ENCODE measurements at regions not wholly inside any gene's neighbourhood (a gene's known extent, or its start where the extent isn't known, plus 50 kb on each side); places are given as distances from the start of the nearest gene placed in this dataset.

DNA sequence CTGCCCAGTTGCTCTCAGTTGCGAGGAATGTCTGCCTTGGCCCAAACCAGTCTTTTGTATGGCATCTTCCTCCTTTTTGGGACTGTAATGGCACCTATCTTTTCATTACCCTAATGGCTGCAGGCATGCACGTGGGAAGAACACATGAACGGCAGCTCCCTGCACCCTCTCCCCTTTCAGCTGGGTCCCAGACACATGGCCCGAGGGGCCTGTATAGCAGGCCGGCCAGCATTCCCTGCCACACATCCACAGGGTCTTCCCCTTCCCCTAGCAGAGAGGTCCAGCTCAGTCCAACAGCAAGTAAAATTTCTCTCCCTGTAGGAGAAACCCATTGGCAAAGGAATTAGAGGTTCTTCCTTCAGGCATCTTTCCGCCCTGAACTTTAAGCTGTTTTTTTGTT, 829.1 kb upstream of the AGA start:
- ATAC-seq (no peak), FAIRE-seq (no peak), DNase-seq (ENCODE audit: low read depth, low spot score) (no peak)
- Histone ChIP-seq H3K4me2 (ENCODE audit: control insufficient read depth, insufficient read depth) (no peak overlapping the region), H3K36me3 (ENCODE audit: control insufficient read depth in 2 of 2, insufficient read depth in 2 of 2, low read length in 1 of 2) (no peaks in the 10 kb centered on the region), H4K20me1 (ENCODE audit: control insufficient read depth, insufficient read depth) (no peaks in the 10 kb centered on the region), H3K27ac (ENCODE audit: control insufficient read depth, insufficient read depth) (no peak overlapping the region), H3K79me2 (ENCODE audit: control insufficient read depth, insufficient read depth, low read length) (no peaks in the 10 kb centered on the region), H2AFZ (ENCODE audit: control insufficient read depth, low read depth, low read length) (no peak overlapping the region), H3K9ac (ENCODE audit: control insufficient read depth, insufficient read depth, low read length) (no peak overlapping the region), H3K4me3 (no peak overlapping the region), H3K4me1 (ENCODE audit: control insufficient read depth, insufficient read depth, low read length) (no peaks in the 10 kb centered on the region), H3K9me3 (replicated peaks; ENCODE audit: control insufficient read depth, insufficient read depth, low read length) (no peaks in the 10 kb centered on the region), H3K27me3 (replicated peaks in 1 of 2; ENCODE audit: control insufficient read depth in 2 of 2, insufficient read depth in 2 of 2, low read length in 1 of 2) (no peaks in the 10 kb centered on the region)
- TF ChIP-seq CHD2 (IDR thresholded peaks at IDR 0.05; ENCODE audit: borderline replicate concordance, low read depth, low read length) (no peak), CREM (IDR thresholded peaks at IDR 0.05; ENCODE audit: low read depth) (no peak), SMC3 (IDR thresholded peaks at IDR 0.05; ENCODE audit: borderline replicate concordance, low read length) (no peak), POLR2A (IDR thresholded peaks at IDR 0.05; ENCODE audit: low read depth, low read length) (no peak), ZNF274 (IDR thresholded peaks at IDR 0.05; ENCODE audit: insufficient read depth, insufficient read length) (no peak)
- CTCF ChIA-PET: interaction anchor here (1.6 kb wide), 1 partner anchor 604 kb away, joined by 3 read pairs; no protein-coding TSS in a partner anchor
- 32% methylated on average over 6 of the region's 6 CpGs for WGBS (ENCODE audit: insufficient coverage, insufficient replicate concordance, low lambda C conversion rate, missing lambda C conversion rate)
- in situ Hi-C loops (cut with MboI): no loop called here
- intact Hi-C loops (cut with micrococcal nuclease; ENCODE audit: unreplicated experiment): loop anchor here (10.0 kb wide), 1 partner anchor 607 kb away; no protein-coding TSS in a partner anchor
- SMC1A ChIA-PET (ENCODE audit: uncharacterized antibody, unreplicated experiment): interaction anchor here (0.7 to 1.0 kb wide), 2 partner anchors 13 to 512 kb away, joined by 3 read pairs; no protein-coding TSS in a partner anchor
- POLR2A ChIA-PET: no interaction called here
- no TSS peak for BruUV-seq (replicated peaks)
- RAD21 ChIA-PET (ENCODE audit: unreplicated experiment): no interaction called here

DNA sequence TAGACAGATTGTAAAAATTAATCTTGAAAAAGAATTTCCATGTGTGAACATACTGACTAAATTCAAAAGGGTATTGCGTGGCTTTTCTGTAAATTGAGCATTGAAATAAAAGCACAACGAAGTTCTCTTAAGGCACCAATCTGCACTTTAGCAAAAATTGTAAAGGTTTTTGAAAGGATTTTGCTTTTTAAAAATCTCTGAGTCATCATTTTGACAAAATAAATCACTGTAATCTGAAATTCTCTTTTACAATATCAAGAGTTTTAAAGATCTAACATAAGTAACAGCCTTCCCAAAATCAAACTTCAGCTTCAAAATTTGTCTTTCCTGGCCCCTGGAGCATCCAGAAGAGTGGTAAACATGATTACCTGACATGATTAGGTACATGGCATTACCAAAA, 830.9 kb upstream of the AGA start:
- intact Hi-C loops (cut with micrococcal nuclease; ENCODE audit: unreplicated experiment): loop anchor here (10.0 kb wide), 1 partner anchor 608 kb away; no protein-coding TSS in a partner anchor

More for the DNA sequence above, 830.9 kb upstream of the AGA start:
- H2AFZ ChIP-seq (ENCODE audit: control insufficient read depth, low read depth, low read length): no peak overlapping the region
- H3K79me2 ChIP-seq (ENCODE audit: control insufficient read depth, insufficient read depth, low read length): no peaks in the 10 kb centered on the region
- H3K9me3 ChIP-seq (replicated peaks; ENCODE audit: control insufficient read depth, insufficient read depth, low read length): no peaks in the 10 kb centered on the region
- RAD21 ChIA-PET (ENCODE audit: unreplicated experiment): no interaction called here
- H3K36me3 ChIP-seq (ENCODE audit: control insufficient read depth in 2 of 2, insufficient read depth in 2 of 2, low read length in 1 of 2): no peaks in the 10 kb centered on the region
- H4K20me1 ChIP-seq (ENCODE audit: control insufficient read depth, insufficient read depth): no peaks in the 10 kb centered on the region
- H3K27ac ChIP-seq (ENCODE audit: control insufficient read depth, insufficient read depth): no peak overlapping the region
- CTCF ChIA-PET: no interaction called here
- H3K4me1 ChIP-seq (ENCODE audit: control insufficient read depth, insufficient read depth, low read length): no peaks in the 10 kb centered on the region
- SMC1A ChIA-PET (ENCODE audit: uncharacterized antibody, unreplicated experiment): no interaction called here
- no peak overlapping the region for H3K9ac ChIP-seq (ENCODE audit: control insufficient read depth, insufficient read depth, low read length)
- no peaks in the 10 kb centered on the region for H3K27me3 ChIP-seq (replicated peaks in 1 of 2; ENCODE audit: control insufficient read depth in 2 of 2, insufficient read depth in 2 of 2, low read length in 1 of 2)
- no peak for TF ChIP-seq RELA (IDR thresholded peaks at IDR 0.05; ENCODE audit: borderline replicate concordance, partially characterized antibody)
- no peak for TF ChIP-seq KLF5 (IDR thresholded peaks at IDR 0.05; ENCODE audit: partially characterized antibody)
- TF ChIP-seq RCOR1 (conservative IDR thresholded peaks at IDR 0.05; ENCODE audit: low read depth, low read length): no peak
- TF ChIP-seq, protein P1, sequence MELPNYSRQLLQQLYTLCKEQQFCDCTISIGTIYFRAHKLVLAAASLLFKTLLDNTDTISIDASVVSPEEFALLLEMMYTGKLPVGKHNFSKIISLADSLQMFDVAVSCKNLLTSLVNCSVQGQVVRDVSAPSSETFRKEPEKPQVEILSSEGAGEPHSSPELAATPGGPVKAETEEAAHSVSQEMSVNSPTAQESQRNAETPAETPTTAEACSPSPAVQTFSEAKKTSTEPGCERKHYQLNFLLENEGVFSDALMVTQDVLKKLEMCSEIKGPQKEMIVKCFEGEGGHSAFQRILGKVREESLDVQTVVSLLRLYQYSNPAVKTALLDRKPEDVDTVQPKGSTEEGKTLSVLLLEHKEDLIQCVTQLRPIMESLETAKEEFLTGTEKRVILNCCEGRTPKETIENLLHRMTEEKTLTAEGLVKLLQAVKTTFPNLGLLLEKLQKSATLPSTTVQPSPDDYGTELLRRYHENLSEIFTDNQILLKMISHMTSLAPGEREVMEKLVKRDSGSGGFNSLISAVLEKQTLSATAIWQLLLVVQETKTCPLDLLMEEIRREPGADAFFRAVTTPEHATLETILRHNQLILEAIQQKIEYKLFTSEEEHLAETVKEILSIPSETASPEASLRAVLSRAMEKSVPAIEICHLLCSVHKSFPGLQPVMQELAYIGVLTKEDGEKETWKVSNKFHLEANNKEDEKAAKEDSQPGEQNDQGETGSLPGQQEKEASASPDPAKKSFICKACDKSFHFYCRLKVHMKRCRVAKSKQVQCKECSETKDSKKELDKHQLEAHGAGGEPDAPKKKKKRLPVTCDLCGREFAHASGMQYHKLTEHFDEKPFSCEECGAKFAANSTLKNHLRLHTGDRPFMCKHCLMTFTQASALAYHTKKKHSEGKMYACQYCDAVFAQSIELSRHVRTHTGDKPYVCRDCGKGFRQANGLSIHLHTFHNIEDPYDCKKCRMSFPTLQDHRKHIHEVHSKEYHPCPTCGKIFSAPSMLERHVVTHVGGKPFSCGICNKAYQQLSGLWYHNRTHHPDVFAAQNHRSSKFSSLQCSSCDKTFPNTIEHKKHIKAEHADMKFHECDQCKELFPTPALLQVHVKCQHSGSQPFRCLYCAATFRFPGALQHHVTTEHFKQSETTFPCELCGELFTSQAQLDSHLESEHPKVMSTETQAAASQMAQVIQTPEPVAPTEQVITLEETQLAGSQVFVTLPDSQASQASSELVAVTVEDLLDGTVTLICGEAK (IDR thresholded peaks at IDR 0.05; ENCODE audit: borderline replicate concordance): no peak
- TF ChIP-seq ZZZ3 (IDR thresholded peaks at IDR 0.05; ENCODE audit: control insufficient read depth, insufficient read length, low read depth): no peak
- TF ChIP-seq MEF2A (IDR thresholded peaks at IDR 0.05; ENCODE audit: insufficient read depth, low read depth, low read length): no peak
- no peak for TF ChIP-seq PAX8 (IDR thresholded peaks at IDR 0.05)
- TF ChIP-seq ZNF217 (IDR thresholded peaks at IDR 0.05): no peak
- H3K4me3 ChIP-seq: no peak overlapping the region
- POLR2A ChIA-PET: no interaction called here
- H3K4me2 ChIP-seq (ENCODE audit: control insufficient read depth, insufficient read depth): no peak overlapping the region
- DNase-seq (ENCODE audit: low read depth, low spot score): no peak
- no peak for FAIRE-seq
- in situ Hi-C loops (cut with MboI): no loop called here
- 4% methylated on average over 2 of the region's 2 CpGs for WGBS (ENCODE audit: insufficient coverage, insufficient replicate concordance, low lambda C conversion rate, missing lambda C conversion rate)
- ATAC-seq: no peak
- BruUV-seq (replicated peaks): no TSS peak

Measured in GM12878 (cell line).